ENCODE measurements at regions not wholly inside any gene's neighbourhood (a gene's known extent, or its start where the extent isn't known, plus 50 kb on each side); places are given as distances from the start of the nearest gene placed in this dataset.

GRCh38 chr11:129723761-129724162 is 91.9 kb upstream of the TMEM45B start:
- Mint-ChIP-seq H3K27me3 (ENCODE audit: insufficient read depth, low read depth) (peaks cover 8% of the 10 kb centered on the region), H3K9me3 (no peaks in the 10 kb centered on the region), H3K4me1 (no peaks in the 10 kb centered on the region), H3K4me3 (no peak overlapping the region), H3K27ac (no peak overlapping the region), H3K36me3 (no peaks in the 10 kb centered on the region)
- H3K27ac ChIP-seq, result no peak overlapping the region
- no peak overlapping the region for H3K4me3 ChIP-seq
- no peak overlapping the region for H3K9ac ChIP-seq
- TF ChIP-seq CTCF (IDR thresholded peaks at IDR 0.05), result no peak
- no peak for TF ChIP-seq EZH2phosphoT487 (IDR thresholded peaks at IDR 0.05)
- TF ChIP-seq EZH2 (IDR thresholded peaks at IDR 0.05), result no peak
- no peaks in the 10 kb centered on the region for H4K20me1 ChIP-seq (ENCODE audit: low read depth)
- no peak for DNase-seq (ENCODE audit: low spot score)
- H3K4me1 ChIP-seq, result peaks cover 5% of the 10 kb centered on the region
- H3K9me3 ChIP-seq (ENCODE audit: low read depth), result no peaks in the 10 kb centered on the region
- H3K79me2 ChIP-seq (ENCODE audit: low read depth), result no peaks in the 10 kb centered on the region
- no peaks in the 10 kb centered on the region for H3K36me3 ChIP-seq
- no peaks in the 10 kb centered on the region for H3F3A ChIP-seq (ENCODE audit: low read depth)
- no peaks in the 10 kb centered on the region for H3K27me3 ChIP-seq
- no peak overlapping the region for H3K4me2 ChIP-seq
- no peak overlapping the region for H2AFZ ChIP-seq (replicated peaks)

- H3K27me3 ChIP-seq, result no peaks in the 10 kb centered on the region
- no peak for TF ChIP-seq CTCF (IDR thresholded peaks at IDR 0.05)
- no peak for TF ChIP-seq EZH2phosphoT487 (IDR thresholded peaks at IDR 0.05)
- TF ChIP-seq EZH2 (IDR thresholded peaks at IDR 0.05), result no peak
- H4K20me1 ChIP-seq (ENCODE audit: low read depth), result no peaks in the 10 kb centered on the region
- Mint-ChIP-seq H3K27ac (no peak overlapping the region), H3K36me3 (no peaks in the 10 kb centered on the region), H3K27me3 (ENCODE audit: insufficient read depth, low read depth) (peaks cover 8% of the 10 kb centered on the region), H3K4me1 (no peaks in the 10 kb centered on the region), H3K4me3 (no peak overlapping the region), H3K9me3 (no peaks in the 10 kb centered on the region)
- H3K4me2 ChIP-seq, result no peak overlapping the region
- no peak overlapping the region for H3K4me3 ChIP-seq
- no peaks in the 10 kb centered on the region for H3F3A ChIP-seq (ENCODE audit: low read depth)
- H3K9me3 ChIP-seq (ENCODE audit: low read depth), result no peaks in the 10 kb centered on the region
- peaks cover 5% of the 10 kb centered on the region for H3K4me1 ChIP-seq
- no peak for DNase-seq (ENCODE audit: low spot score)
- no peak overlapping the region for H2AFZ ChIP-seq (replicated peaks)
- no peak overlapping the region for H3K9ac ChIP-seq
- H3K79me2 ChIP-seq (ENCODE audit: low read depth), result no peaks in the 10 kb centered on the region
- no peak overlapping the region for H3K27ac ChIP-seq
- H3K36me3 ChIP-seq, result no peaks in the 10 kb centered on the region
Measured at GRCh38 chr11:129724866-129725265, 90.8 kb upstream of the TMEM45B start.

GRCh38 chr11:129726179-129726578 is 89.5 kb upstream of the TMEM45B start:
- TF ChIP-seq EZH2 (IDR thresholded peaks at IDR 0.05) (no peak), CTCF (IDR thresholded peaks at IDR 0.05) (no peak)
- H3K4me3 Mint-ChIP-seq, result no peak overlapping the region

More at GRCh38 chr11:129726179-129726578, 89.5 kb upstream of the TMEM45B start:
- H3K27ac ChIP-seq, result no peak overlapping the region
- H3K27me3 Mint-ChIP-seq (ENCODE audit: insufficient read depth, low read depth), result peaks cover 8% of the 10 kb centered on the region
- no peaks in the 10 kb centered on the region for H3K4me1 Mint-ChIP-seq
- H3K4me3 ChIP-seq, result no peak overlapping the region
- H3K27me3 ChIP-seq, result no peaks in the 10 kb centered on the region
- no peak for DNase-seq (ENCODE audit: low spot score)
- peaks cover 5% of the 10 kb centered on the region for H3K4me1 ChIP-seq
- H3F3A ChIP-seq (ENCODE audit: low read depth), result no peaks in the 10 kb centered on the region
- no peaks in the 10 kb centered on the region for H3K36me3 Mint-ChIP-seq
- no peaks in the 10 kb centered on the region for H3K9me3 Mint-ChIP-seq
- H3K9me3 ChIP-seq (ENCODE audit: low read depth), result no peaks in the 10 kb centered on the region
- H3K79me2 ChIP-seq (ENCODE audit: low read depth), result no peaks in the 10 kb centered on the region
- no peak overlapping the region for H3K27ac Mint-ChIP-seq
- H3K36me3 ChIP-seq, result no peaks in the 10 kb centered on the region
- no peak overlapping the region for H3K4me2 ChIP-seq
- no peak overlapping the region for H2AFZ ChIP-seq (replicated peaks)
- H3K9ac ChIP-seq, result no peak overlapping the region
- H4K20me1 ChIP-seq (ENCODE audit: low read depth), result no peaks in the 10 kb centered on the region

All from neural progenitor cell (in vitro differentiated cells).